ENCODE measurements at regions not wholly inside any gene's neighbourhood (a gene's known extent, or its start where the extent isn't known, plus 50 kb on each side); places are given as distances from the start of the nearest gene placed in this dataset.

DNA sequence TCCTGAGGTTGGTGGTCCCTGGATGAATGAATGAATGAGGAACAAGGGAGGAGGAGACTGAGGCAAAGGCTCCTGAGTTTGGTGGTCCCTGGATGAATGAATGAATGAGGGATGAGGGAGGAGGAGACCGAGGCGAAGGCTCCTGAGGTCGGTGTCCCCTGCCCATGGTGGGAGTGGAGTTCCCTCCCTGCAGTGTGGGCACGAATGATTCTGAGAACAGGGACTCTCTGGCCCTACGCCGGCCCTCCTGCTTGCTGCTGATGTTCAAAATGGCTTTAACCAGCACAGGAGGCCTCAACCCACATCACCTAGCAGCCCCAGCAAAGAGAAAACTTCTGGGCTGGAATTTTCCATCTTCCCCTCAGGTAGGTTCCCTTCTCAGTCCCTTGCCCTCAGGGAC is 377.8 kb downstream of the IRX2 start:
- TF ChIP-seq, protein P1, sequence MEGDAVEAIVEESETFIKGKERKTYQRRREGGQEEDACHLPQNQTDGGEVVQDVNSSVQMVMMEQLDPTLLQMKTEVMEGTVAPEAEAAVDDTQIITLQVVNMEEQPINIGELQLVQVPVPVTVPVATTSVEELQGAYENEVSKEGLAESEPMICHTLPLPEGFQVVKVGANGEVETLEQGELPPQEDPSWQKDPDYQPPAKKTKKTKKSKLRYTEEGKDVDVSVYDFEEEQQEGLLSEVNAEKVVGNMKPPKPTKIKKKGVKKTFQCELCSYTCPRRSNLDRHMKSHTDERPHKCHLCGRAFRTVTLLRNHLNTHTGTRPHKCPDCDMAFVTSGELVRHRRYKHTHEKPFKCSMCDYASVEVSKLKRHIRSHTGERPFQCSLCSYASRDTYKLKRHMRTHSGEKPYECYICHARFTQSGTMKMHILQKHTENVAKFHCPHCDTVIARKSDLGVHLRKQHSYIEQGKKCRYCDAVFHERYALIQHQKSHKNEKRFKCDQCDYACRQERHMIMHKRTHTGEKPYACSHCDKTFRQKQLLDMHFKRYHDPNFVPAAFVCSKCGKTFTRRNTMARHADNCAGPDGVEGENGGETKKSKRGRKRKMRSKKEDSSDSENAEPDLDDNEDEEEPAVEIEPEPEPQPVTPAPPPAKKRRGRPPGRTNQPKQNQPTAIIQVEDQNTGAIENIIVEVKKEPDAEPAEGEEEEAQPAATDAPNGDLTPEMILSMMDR (IDR thresholded peaks at IDR 0.05): no peak
- no peak for TF ChIP-seq POLR2AphosphoS5 (IDR thresholded peaks at IDR 0.05)
